ENCODE measurements at regions not wholly inside any gene's neighbourhood (a gene's known extent, or its start where the extent isn't known, plus 50 kb on each side); places are given as distances from the start of the nearest gene placed in this dataset.
A peak's percentile ranks its signal among the peaks of the same experiment; 100 is the strongest.

GRCh38 chr2:147223119-147223518 is 621.7 kb upstream of the ACVR2A start (continued):
- TF ChIP-seq CTCF (conservative IDR thresholded peaks at IDR 0.05; ENCODE audit: low read depth in 2 of 2) (no peak), ETS1 (IDR thresholded peaks at IDR 0.05) (no peak)

- Mint-ChIP-seq H3K27me3 (ENCODE audit: insufficient read depth, low read depth, poor library complexity) (peaks cover 2% of the 10 kb centered on the region), H3K9me3 (peaks cover 19% of the 10 kb centered on the region), H3K4me1 (peaks cover 10% of the 10 kb centered on the region), H3K4me3 (no peak overlapping the region), H3K27ac (no peak overlapping the region), H3K36me3 (ENCODE audit: low read depth) (peaks cover 14% of the 10 kb centered on the region)
- ATAC-seq (no peak), DNase-seq (ENCODE audit: low spot score) (no peak)
- Histone ChIP-seq H3K4me3 (no peak overlapping the region), H2AFZ (no peak overlapping the region; the same call in 1 of the 2 replicates), H3K79me2 (replicated peaks; ENCODE audit: insufficient read depth) (no peaks in the 10 kb centered on the region), H3K27ac (ENCODE audit: low read depth) (no peak overlapping the region), H3F3A (replicated peaks; ENCODE audit: low read depth) (no peaks in the 10 kb centered on the region), H3K36me3 (ENCODE audit: insufficient read depth) (no peaks in the 10 kb centered on the region), H3K9me2 (ENCODE audit: insufficient read depth) (peaks cover 29% of the 10 kb centered on the region), H4K20me1 (replicated peaks; ENCODE audit: insufficient read depth) (no peaks in the 10 kb centered on the region), H3K4me2 (no peak overlapping the region), H3K27me3 (ENCODE audit: insufficient read depth) (no peaks in the 10 kb centered on the region), H3K4me1 (ENCODE audit: insufficient read depth) (no peaks in the 10 kb centered on the region)
- no peak for TF ChIP-seq ZNF331 (CRISPR knock-in tag; IDR thresholded peaks at IDR 0.05; ENCODE audit: low read depth)
- no peak for TF ChIP-seq POLR2AphosphoS5 (IDR thresholded peaks at IDR 0.05; ENCODE audit: low read depth)
- no peak for TF ChIP-seq CTCF (conservative IDR thresholded peaks at IDR 0.05; ENCODE audit: low read depth in 2 of 2)
- no peak for TF ChIP-seq CREB1 (CRISPR knock-in tag; IDR thresholded peaks at IDR 0.05; ENCODE audit: low read depth)
- TF ChIP-seq ETS1 (IDR thresholded peaks at IDR 0.05), result no peak
These were observed 622.3 kb upstream of the ACVR2A start for GRCh38 chr2:147222506-147222905.

- Mint-ChIP-seq H3K27ac (no peak overlapping the region), H3K36me3 (ENCODE audit: low read depth) (peaks cover 10% of the 10 kb centered on the region), H3K4me1 (peaks cover 7% of the 10 kb centered on the region), H3K4me3 (no peak overlapping the region), H3K27me3 (ENCODE audit: insufficient read depth, low read depth, poor library complexity) (no peaks in the 10 kb centered on the region), H3K9me3 (peaks cover 20% of the 10 kb centered on the region)
- ATAC-seq (no peak), DNase-seq (ENCODE audit: low spot score) (no peak)
- H3K36me3 ChIP-seq (ENCODE audit: insufficient read depth), result no peaks in the 10 kb centered on the region; the same call in 1 of the 2 replicates
- no peaks in the 10 kb centered on the region for H3K79me2 ChIP-seq (replicated peaks; ENCODE audit: insufficient read depth)
- H4K20me1 ChIP-seq (replicated peaks; ENCODE audit: insufficient read depth), result no peaks in the 10 kb centered on the region
- H3K4me2 ChIP-seq, result no peak overlapping the region
- peak overlapping the region; percentile 56; the same call in 1 of the 2 replicates for H2AFZ ChIP-seq
- H3K9me2 ChIP-seq (ENCODE audit: insufficient read depth), result peaks cover 10% of the 10 kb centered on the region
- TF ChIP-seq ETS1 (IDR thresholded peaks at IDR 0.05), result no peak
- TF ChIP-seq EZH2 (IDR thresholded peaks at IDR 0.05; ENCODE audit: low read depth, unreplicated experiment), result no peak
- no peak for TF ChIP-seq POLR2AphosphoS5 (IDR thresholded peaks at IDR 0.05; ENCODE audit: low read depth)
- TF ChIP-seq EZH2phosphoT487 (IDR thresholded peaks at IDR 0.05; ENCODE audit: unreplicated experiment), result no peak
- no peak for TF ChIP-seq ZNF331 (CRISPR knock-in tag; IDR thresholded peaks at IDR 0.05; ENCODE audit: low read depth)
- H3F3A ChIP-seq (replicated peaks; ENCODE audit: low read depth), result no peaks in the 10 kb centered on the region
- H3K27me3 ChIP-seq (ENCODE audit: insufficient read depth), result no peaks in the 10 kb centered on the region
- 0 out of 2 replicates have a peak, but pooled peaks cover 3% of the 10 kb centered on the region for H3K4me1 ChIP-seq (ENCODE audit: insufficient read depth)
- no peak overlapping the region for H3K27ac ChIP-seq (ENCODE audit: low read depth)
- H3K4me3 ChIP-seq, result no peak overlapping the region
These were observed 629.9 kb upstream of the ACVR2A start for GRCh38 chr2:147214914-147215313.

Data from GM23338 (cell line).